GM18870 (cell line): ENCODE measurements at regions not wholly inside any gene's neighbourhood (a gene's known extent, or its start where the extent isn't known, plus 50 kb on each side); places are given as distances from the start of the nearest gene placed in this dataset.

Experiments used
- ATAC-seq: cut with Tn5 transposase; IDR thresholded peaks from one replicate; pipeline ENCODE4 v1.9.1; 2021; ENCODE audit warnings: moderate library complexity; ENCODE audit not compliant: unreplicated experiment

DNA sequence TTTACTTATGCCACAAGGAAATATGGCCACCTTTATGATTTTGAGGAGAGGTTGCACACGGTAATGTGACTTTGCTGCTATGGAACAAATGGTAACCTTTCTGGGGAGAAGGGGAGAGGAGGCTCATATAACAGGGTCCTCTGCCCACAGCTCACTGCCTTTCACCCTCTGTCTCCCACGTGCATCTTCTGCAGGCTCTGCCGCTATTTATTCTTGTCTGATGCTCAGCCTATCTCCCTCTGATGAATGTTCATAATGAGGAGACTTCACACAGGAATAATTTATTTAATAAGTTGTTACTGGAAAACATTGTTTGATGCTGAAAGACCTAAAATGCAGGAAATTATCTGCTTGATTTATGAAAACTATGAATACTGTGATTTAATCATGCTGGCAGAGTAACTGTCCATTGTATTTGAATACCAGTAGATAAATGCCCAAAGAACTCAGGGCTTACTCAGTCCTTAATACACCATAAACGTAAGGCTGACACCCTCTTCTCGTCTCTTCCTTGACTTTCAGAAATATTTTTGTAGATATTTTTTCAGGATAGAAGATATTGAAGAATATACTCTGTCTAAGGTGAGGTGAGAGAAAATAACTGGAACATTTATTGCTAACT, 721.1 kb downstream of the QKI start:
- ATAC-seq = no peak

DNA sequence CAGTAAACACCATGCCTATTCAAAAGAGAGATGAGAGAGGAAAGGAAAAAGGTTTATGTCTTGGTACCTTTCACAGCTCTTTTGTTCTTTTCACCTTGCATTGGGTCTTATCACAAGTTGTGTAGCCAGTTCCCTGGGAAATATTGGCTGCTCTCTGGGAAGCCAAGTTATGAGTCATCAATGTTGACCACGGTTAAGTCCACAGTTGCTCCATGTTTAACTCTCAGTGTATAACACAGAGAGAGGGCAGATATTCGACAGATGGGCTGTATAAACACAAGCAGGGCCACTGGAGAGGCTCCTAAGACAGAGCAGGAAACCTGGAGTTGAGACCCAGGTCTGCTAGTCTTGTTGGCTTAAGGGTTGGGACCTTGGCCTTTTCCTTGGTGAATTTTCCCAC, 718.6 kb downstream of the QKI start:
- no peak for ATAC-seq

GRCh38 chr6:164130585-164130984, 716.1 kb downstream of the QKI start:
- ATAC-seq = no peak

- no peak for ATAC-seq
Observed at GRCh38 chr6:164130151-164130550, 715.6 kb downstream of the QKI start.

DNA sequence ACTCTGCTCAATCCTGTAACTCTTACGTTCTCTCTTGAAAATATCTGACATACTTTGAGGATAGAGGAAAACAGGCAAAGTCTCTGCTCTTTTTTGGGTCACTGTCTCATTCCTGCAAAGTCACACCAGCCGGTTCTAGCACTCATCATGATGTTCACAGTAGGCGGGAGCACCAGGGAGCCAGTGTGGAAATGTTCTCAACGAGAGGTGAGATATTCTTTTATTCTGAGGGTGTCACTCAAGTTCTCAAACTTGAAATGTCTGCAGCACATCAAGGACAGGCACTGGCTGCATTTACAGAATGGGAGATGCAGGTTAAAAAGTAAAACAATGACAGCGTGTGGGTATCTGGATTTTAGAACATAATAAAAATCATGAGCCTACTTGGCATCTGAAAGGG, 714.7 kb downstream of the QKI start:
- no peak for ATAC-seq

DNA sequence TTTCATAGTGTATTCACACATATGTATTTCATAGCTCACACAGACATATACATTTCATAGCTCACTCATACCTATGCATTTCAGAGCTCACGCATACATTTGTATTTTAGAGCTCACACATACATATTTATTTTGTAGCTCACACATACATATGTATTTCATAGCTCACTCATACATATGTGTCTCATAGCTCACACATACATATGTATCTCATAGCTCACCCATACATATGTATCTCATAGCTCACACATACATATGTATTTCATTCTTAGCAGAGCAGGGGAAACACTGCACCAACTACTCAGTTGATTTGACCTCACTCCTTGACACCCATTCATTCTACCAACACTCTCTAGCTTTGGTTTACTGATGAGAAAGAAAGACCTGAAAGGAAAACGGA, 713.6 kb downstream of the QKI start:
- no peak for ATAC-seq

- ATAC-seq = no peak
Observed at GRCh38 chr6:164124986-164125385, 710.5 kb downstream of the QKI start.

DNA sequence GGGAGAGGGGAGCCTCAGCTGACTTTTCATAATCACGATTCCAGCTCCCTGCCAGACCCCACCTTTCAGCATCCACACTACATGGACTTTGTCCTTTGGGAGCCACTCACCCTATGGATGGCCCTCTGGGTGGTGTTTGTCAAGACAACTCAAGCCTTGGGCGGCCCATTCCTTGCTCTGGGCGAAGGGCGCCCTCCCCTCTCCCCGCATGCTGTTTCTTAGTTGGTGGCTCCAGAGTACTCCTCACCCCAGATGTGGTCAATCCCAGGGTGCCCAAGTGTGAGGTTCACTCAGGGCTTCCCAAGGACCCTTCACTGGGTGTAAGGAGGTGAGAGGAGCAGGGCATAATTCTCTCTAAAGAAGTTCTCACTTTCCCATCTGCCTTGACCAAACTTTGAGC, 710.0 kb downstream of the QKI start:
- ATAC-seq = no peak

GRCh38 chr6:164122109-164122508, 707.6 kb downstream of the QKI start:
- no peak for ATAC-seq

GRCh38 chr6:164121527-164121926, 707.0 kb downstream of the QKI start:
- no peak for ATAC-seq

GRCh38 chr6:164114651-164115050, 700.1 kb downstream of the QKI start:
- ATAC-seq = no peak

DNA sequence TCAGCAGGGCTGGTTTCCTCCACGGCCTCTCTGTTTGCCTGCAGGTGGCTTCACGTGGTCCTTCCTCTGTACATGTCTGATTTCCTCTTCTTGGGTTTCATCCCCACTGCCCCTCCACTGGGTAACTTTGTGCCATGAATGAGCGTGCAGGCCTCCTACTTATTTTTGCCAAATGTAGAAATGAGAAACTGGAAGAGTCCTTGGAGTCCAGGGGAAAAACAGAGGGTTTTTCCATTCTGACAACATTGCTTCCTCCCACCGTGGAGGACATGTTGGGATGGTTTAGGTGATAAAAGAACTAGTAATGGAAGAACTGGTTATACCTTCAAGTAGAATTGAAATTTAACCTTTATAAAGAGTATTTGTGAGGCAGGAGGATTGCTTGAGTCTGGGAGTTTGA, 699.5 kb downstream of the QKI start:
- ATAC-seq = no peak

DNA sequence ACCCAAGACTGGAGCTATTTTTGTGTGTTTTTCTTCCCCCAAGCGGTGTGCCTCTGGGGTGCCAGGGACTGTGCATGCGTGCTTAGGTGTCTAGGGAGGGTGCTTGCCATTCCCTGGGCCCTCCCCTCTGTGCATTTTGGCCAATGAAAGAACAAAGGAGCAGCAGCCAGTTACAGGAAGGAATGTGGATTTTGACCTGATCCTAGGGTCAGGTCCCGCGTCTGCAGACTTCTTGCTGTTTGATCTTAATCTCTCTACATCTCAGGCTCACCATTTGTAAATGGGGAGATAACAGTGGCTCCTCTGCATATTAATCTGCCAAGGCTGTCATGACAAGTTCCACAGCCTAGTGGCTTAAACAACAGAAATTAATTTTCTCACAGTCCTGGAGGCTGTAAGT, 699.1 kb downstream of the QKI start:
- no peak for ATAC-seq

DNA sequence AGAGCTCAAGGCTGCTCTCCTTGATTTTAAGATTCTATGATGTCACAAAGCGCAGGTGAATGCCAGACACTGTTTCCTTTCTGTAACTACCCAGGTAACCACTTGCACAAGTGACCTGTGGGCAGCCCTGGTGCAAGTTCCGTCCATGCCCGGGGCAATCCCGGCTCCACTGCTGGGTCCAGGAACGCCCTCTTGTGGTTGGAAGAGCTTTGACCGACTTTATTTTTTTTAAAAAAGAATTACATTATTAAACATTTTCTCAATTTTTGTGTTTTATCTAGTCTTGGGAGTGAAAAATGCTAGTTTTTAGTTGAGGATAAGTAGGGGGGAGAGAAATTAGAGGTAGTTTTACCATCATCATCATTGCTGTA, 695.2 kb downstream of the QKI start:
- ATAC-seq = no peak

- no peak for ATAC-seq
Observed at GRCh38 chr6:164108869-164109769, 694.6 kb downstream of the QKI start.

DNA sequence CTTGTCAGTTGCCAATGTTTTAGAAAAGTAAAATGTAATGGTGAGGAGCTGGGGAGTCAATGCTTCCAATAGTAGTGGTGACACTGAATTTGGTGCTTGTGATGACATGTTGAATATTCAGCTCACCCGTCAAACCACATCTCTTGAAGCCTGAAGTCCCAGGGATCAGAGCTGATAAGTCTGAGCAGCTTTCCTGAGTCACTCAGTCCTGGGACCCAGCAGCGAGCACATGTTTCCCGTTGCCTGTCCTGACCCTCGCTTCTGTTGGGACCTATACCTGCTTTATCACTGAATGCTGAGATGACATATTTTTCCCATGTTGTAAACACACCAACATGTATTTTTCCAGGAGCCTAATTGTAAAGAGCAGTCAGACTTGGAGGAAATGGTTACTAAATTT, 693.6 kb downstream of the QKI start:
- ATAC-seq = no peak

GRCh38 chr6:164107297-164107995, 692.9 kb downstream of the QKI start:
- ATAC-seq = no peak

DNA sequence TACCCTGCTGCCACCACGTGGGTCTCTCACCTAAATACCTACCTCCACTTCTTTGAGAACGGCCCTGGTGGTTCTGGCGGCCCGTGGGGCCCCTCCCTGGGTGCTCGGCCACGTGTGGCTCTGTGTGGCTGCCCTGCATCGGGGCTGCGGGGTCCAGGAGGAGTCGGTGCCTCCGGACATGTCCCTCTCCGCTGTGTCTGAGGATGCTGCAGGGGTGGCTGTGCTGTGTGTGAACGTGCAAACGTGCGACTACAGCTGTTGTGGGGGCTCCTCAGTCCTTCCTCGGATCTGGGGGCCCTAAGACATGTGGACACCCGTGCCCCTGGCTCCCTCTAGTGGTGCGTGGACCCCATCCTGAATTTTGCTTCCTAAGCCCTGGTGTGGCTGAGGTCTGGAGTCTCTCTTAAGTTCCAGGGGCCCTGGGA, 691.8 kb downstream of the QKI start:
- no peak for ATAC-seq

- no peak for ATAC-seq
Observed at GRCh38 chr6:164105705-164106104, 691.2 kb downstream of the QKI start.

- ATAC-seq = no peak
Observed at GRCh38 chr6:164104432-164104831, 689.9 kb downstream of the QKI start.

DNA sequence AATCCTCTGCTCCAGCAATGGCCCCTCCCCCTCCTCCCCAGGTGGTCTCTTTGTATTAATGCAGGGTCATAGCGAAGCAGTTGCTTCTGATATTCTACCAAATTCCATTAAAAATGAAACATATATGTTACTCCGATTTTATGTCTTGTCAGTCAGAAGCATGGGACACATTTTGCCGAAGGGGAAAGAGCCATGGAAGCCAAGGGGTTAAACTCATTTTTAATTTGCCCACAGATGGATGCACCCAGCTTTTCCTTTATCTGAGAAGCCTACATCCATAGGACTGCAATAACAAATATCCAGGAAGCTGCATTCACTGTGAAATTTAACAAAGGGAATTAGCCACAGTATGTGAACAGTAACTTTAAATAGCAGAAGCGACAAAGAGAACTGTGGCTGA, 688.2 kb downstream of the QKI start:
- no peak for ATAC-seq

- no peak for ATAC-seq
Observed at GRCh38 chr6:164101859-164102258, 687.3 kb downstream of the QKI start.
